ENCODE measurements at regions not wholly inside any gene's neighbourhood (a gene's known extent, or its start where the extent isn't known, plus 50 kb on each side); places are given as distances from the start of the nearest gene placed in this dataset.

- TF ChIP-seq ZNF462 (CRISPR knock-in tag; IDR thresholded peaks at IDR 0.05), result no peak
These were observed 131.7 kb upstream of the GRIK3 start (continued) for GRCh38 chr1:37166005-37166404.

GRCh38 chr1:37167479-37167878 is 133.2 kb upstream of the GRIK3 start:
- H3K4me1 Mint-ChIP-seq, result no peaks in the 10 kb centered on the region; the same call in 2 of the 3 replicates
- H3K9me3 Mint-ChIP-seq, result peaks cover 12% of the 10 kb centered on the region; the same call in 2 of the 3 replicates
- no peak for TF ChIP-seq REST (IDR thresholded peaks at IDR 0.05; ENCODE audit: unreplicated experiment)
- TF ChIP-seq STAT1 (IDR thresholded peaks at IDR 0.05; ENCODE audit: unreplicated experiment), result no peak
- TF ChIP-seq POLR2AphosphoS5 (IDR thresholded peaks at IDR 0.05; ENCODE audit: low read depth), result no peak
- no peak for TF ChIP-seq ZNF331 (CRISPR knock-in tag; IDR thresholded peaks at IDR 0.05; ENCODE audit: low read depth)
- no peak for TF ChIP-seq EZH2 (IDR thresholded peaks at IDR 0.05; ENCODE audit: low read depth, unreplicated experiment)
- no peak for TF ChIP-seq ZNF114 (CRISPR knock-in tag; IDR thresholded peaks at IDR 0.05)
- no peak for TF ChIP-seq ETS1 (IDR thresholded peaks at IDR 0.05)
- no peak for TF ChIP-seq CREB1 (CRISPR knock-in tag; IDR thresholded peaks at IDR 0.05; ENCODE audit: low read depth)

More at GRCh38 chr1:37167479-37167878, 133.2 kb upstream of the GRIK3 start:
- Histone ChIP-seq H4K20me1 (replicated peaks; ENCODE audit: insufficient read depth) (no peaks in the 10 kb centered on the region), H3K27me3 (ENCODE audit: insufficient read depth) (no peaks in the 10 kb centered on the region), H3K9me2 (ENCODE audit: insufficient read depth) (no peaks in the 10 kb centered on the region), H3K4me2 (no peak overlapping the region), H3K36me3 (ENCODE audit: insufficient read depth) (no peaks in the 10 kb centered on the region), H3K27ac (ENCODE audit: low read depth) (no peak overlapping the region), H3F3A (replicated peaks; ENCODE audit: low read depth) (no peaks in the 10 kb centered on the region), H3K4me1 (ENCODE audit: insufficient read depth) (no peaks in the 10 kb centered on the region), H3K4me3 (no peak overlapping the region), H2AFZ (no peak overlapping the region), H3K79me2 (replicated peaks; ENCODE audit: insufficient read depth) (no peaks in the 10 kb centered on the region)
- DNase-seq (ENCODE audit: low spot score), result no peak
- H3K27ac Mint-ChIP-seq, result no peak overlapping the region
- H3K27me3 Mint-ChIP-seq (ENCODE audit: insufficient read depth, low read depth, poor library complexity), result no peaks in the 10 kb centered on the region
- no peak for ATAC-seq
- no peaks in the 10 kb centered on the region; the same call in 2 of the 3 replicates for H3K36me3 Mint-ChIP-seq (ENCODE audit: low read depth)
- H3K4me3 Mint-ChIP-seq, result no peak overlapping the region
